Left ventricle myocardium superior (tissue), 1 donor: ENCODE measurements at regions not wholly inside any gene's neighbourhood (a gene's known extent, or its start where the extent isn't known, plus 50 kb on each side); places are given as distances from the start of the nearest gene placed in this dataset.
"Not testable (repeated sequence)": the region's sequence is repeated elsewhere in the genome, so short reads cannot be mapped to it uniquely, and the experiment has no call there.

Experiments used
- ATAC-seq: fragments of 200-7000 bp; cut with Tn5 transposase; one replicate; pipeline ENCODE4 v1.9.1; 2020; ENCODE audit warnings: mild to moderate bottlenecking, moderate library complexity
- DNase-seq: peaks from one replicate; pipeline ENCODE4 v3.0.0-alpha.2; 2020
- intact Hi-C: fragments of 100-400 bp; cut with micrococcal nuclease; formaldehyde crosslinking; loops from one replicate; pipeline ENCODE4 v1.11.0; 2022
- donor health status: DM: no; HTN: yes; CAD: no; lungs with severe emphysema.

GRCh38 chr13:62747152-62747551, 1331.5 kb upstream of the PCDH20 start:
- no peak for ATAC-seq
- DNase-seq, result no peak
- intact Hi-C loops, result no loop called here

- DNase-seq, result peak; percentile 15
- ATAC-seq, intact Hi-C loops: not testable (repeated sequence)
Measured at GRCh38 chr13:62729746-62730145, 1314.1 kb upstream of the PCDH20 start.

DNA sequence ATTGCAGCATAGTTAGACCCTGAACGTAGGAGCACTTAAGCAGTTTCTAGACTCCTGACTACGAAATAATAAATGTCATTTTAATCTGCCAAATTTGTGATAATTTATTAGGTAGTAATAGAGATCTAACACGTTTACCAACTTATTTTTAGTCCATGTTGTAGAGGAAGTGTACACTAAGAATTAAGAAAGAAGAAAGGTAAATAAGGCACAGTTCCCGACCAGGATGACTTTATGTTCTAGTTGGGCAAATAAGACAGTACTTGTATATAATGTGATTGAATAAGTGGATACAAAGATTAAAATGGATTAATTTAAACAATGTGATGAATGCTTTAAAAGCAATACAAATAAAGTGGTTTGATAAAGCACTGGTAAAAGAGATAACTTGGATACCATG, 1306.2 kb upstream of the PCDH20 start:
- DNase-seq, result no peak
- intact Hi-C loops, result no loop called here
- ATAC-seq, result no peak

GRCh38 chr13:62711948-62712347, 1296.3 kb upstream of the PCDH20 start:
- intact Hi-C loops, ATAC-seq, DNase-seq: not testable (repeated sequence)

GRCh38 chr13:62710787-62711186, 1295.1 kb upstream of the PCDH20 start:
- DNase-seq, result no peak
- intact Hi-C loops, result no loop called here
- ATAC-seq, result no peak

GRCh38 chr13:62706048-62706447, 1290.4 kb upstream of the PCDH20 start:
- no peak for ATAC-seq
- intact Hi-C loops, result no loop called here
- no peak for DNase-seq

- ATAC-seq, result no peak
- no peak for DNase-seq
- intact Hi-C loops, result no loop called here
Measured at GRCh38 chr13:62704875-62705274, 1289.2 kb upstream of the PCDH20 start.

DNA sequence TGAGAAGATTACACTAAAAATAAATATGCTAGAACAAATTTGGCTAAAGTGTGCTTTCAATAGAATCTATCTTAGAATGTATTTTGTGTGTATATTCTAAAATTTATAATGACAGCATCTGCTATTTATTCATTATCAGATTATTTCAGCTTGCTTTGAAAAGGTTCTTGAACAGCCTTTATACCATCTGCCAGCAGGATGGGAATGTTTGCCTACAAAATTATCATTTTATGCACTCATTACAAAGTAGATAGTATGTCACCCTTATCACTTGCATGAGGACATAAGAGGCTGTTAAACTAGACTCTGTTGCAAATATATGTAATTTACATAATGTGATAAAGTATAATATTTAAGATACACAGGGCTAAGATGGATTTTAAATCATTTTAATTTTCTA, 1286.9 kb upstream of the PCDH20 start:
- no peak for DNase-seq
- intact Hi-C loops, result no loop called here
- no peak for ATAC-seq

DNA sequence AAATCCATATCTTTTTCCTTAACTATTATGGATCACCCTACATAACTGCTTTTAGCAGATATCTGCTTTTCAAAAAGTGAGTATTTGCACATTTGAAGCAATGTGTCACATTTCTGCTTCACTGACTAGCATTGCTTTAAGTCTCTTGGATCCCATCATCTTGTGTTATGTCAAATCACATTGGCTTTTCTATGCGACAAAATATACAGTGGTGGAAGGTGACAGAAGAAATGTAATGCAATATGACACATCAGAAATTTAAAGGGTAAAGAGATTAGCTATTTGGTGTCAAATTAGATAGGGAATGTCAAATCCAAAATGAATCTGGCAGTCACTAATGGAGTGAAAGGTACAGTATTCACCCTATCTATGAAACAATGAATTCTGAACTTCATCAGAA, 1282.1 kb upstream of the PCDH20 start:
- DNase-seq, result no peak
- intact Hi-C loops, result no loop called here
- ATAC-seq, result no peak

GRCh38 chr13:62696490-62696889, 1280.8 kb upstream of the PCDH20 start:
- intact Hi-C loops, result no loop called here
- ATAC-seq (no peak), DNase-seq (no peak)

- ATAC-seq, result no peak
- intact Hi-C loops, result no loop called here
Measured at GRCh38 chr13:62687732-62688131, 1272.1 kb upstream of the PCDH20 start.

DNA sequence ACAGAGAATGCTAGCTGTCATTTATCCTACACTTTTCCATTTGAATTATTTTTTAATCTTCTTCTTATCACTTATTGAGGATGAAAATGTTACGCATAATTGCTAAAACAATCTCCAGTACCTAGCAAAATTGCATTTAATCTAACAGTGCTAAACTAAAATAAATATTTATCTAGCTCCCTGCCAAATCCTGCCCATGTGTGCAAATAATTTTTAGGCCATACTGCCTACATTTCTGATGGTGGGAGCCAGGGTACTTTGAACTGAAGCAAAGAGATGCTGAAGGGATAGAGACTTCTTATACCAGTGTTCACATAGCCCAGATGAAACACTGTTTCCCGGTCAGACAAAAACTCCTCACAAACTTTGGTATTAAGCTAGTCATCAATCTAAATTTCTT, 1268.7 kb upstream of the PCDH20 start:
- DNase-seq, result no peak
- intact Hi-C loops, result no loop called here
- no peak for ATAC-seq

More at GRCh38 chr13:62687732-62688131, 1272.1 kb upstream of the PCDH20 start:
- no peak for DNase-seq

- DNase-seq (no peak), ATAC-seq (no peak)
- intact Hi-C loops, result no loop called here
Measured at GRCh38 chr13:62682788-62683187, 1267.1 kb upstream of the PCDH20 start.

GRCh38 chr13:62678039-62678438, 1262.4 kb upstream of the PCDH20 start:
- intact Hi-C loops, result no loop called here
- DNase-seq, result no peak
- no peak for ATAC-seq

DNA sequence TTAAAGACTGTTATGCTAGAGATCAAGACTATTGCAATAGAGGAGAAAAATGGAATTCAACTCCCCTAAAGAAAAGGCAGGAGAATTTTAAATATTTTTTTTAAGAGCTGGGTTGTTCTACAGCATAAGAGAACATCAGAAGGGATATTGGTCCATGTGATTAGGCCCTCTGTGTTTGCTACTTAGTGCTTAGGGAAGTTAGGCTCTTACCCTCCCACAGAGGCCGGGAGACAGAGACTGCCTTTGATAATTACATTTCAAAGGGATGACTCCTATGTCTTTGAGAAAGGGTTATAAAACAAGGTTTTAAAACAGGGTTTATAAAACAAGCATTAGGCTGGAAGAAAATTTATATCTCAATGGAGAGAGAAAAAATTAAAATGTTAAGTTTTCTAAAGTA, 1248.1 kb upstream of the PCDH20 start:
- intact Hi-C loops, result no loop called here
- DNase-seq (no peak), ATAC-seq (no peak)

GRCh38 chr13:62659365-62659764, 1243.7 kb upstream of the PCDH20 start:
- ATAC-seq, result no peak

DNA sequence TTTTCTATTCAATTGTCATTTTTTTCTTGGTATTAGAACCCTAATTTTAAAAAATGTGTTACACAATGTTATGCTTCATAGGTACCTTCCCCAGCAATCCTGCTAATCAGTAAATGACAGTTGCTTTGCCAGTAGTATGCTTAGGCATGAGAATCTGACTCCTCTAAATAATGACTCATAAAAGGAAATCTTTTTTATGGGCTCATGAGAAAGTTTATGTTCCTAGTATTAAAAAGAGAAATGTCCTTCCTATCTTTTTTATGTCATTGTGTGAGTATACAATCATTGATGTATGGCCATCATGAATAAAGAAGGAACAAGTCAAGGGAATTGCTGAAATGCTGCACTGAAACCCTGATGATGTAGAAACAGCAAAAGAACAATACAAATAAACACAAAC, 1237.7 kb upstream of the PCDH20 start:
- no peak for ATAC-seq
- DNase-seq, result no peak
- intact Hi-C loops, result no loop called here

More at GRCh38 chr13:62659365-62659764, 1243.7 kb upstream of the PCDH20 start:
- intact Hi-C loops, result no loop called here
- DNase-seq, result no peak

DNA sequence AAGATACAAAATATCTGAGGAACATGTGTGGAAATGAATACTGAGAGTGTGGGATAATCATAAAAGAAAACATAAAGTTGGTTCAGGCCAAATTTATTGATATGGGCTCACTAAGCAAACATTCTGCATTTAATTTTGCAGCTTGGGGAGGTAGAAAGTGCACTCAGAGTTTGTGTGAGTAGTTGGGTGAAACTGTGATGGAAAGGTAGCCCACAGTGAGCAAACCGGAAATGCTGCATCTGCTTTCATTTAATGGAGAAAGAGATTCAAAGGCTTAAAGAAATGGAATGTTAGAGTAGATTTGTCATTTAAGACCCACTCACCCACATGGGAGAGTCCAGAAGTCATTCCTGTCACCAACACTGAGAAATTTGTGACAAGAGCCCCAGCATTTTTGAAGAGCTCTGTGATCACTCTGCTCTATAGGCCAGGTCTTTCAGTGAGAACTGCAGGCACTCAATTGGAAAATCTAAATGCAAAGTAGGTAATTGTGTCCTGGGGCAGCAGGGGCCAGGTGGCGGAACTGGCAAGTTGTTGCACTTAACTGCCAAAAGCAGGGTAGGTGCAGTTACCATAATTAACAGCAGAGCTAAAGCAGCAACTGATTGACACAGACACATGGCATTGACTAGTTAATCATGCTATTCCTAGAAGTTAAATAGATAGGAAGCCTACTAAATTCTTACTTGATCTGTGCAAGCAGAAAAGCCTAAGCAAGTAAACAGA, 1228.3 kb upstream of the PCDH20 start:
- DNase-seq, result no peak

GRCh38 chr13:62643007-62643483, 1227.4 kb upstream of the PCDH20 start:
- DNase-seq (no peak), ATAC-seq (no peak)
- intact Hi-C loops, result no loop called here

More for the DNA sequence above, 1228.3 kb upstream of the PCDH20 start:
- no peak for ATAC-seq
- intact Hi-C loops, result no loop called here

GRCh38 chr13:62635161-62635560, 1219.5 kb upstream of the PCDH20 start:
- intact Hi-C loops, result no loop called here
- DNase-seq (no peak), ATAC-seq (no peak)

DNA sequence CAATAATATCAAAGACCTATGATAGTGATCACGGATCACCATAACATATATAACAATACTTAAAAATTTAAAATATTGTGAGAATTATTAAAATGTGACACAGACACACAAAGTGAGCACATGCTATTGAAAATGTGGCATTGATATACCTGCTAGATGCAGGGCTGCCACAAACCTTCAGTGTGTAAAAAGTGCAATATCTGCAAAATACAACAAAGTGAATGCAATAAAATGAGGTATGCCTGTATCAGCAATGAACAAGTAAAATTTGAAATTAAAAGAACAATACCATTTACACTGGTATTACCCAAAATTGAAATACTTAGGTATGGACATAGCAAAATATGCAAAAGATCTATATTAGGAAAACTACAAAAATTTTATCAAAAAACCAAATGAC, 1217.8 kb upstream of the PCDH20 start:
- no peak for DNase-seq
- ATAC-seq, result no peak
- intact Hi-C loops, result no loop called here
